ENCODE measurements at regions not wholly inside any gene's neighbourhood (a gene's known extent, or its start where the extent isn't known, plus 50 kb on each side); places are given as distances from the start of the nearest gene placed in this dataset.

GRCh38 chr6:78810698-78811097 is 56.7 kb upstream of the IRAK1BP1 start:
- no peaks in the 10 kb centered on the region for H3K9me3 ChIP-seq (ENCODE audit: insufficient read depth, low read depth)
- DNase-seq = no peak
- no peaks in the 10 kb centered on the region for H3K79me2 ChIP-seq (ENCODE audit: low read depth)
- H3K4me2 ChIP-seq = no peak overlapping the region
- ChIA-PET CTCF (interaction anchor here (1.0 kb wide), 2 partner anchors 164 to 1190 kb away, joined by 3 to 4 read pairs; no protein-coding TSS in a partner anchor), POLR2A (ENCODE audit: unreplicated experiment) (no interaction called here)
- H3K4me1 ChIP-seq (replicated peaks; ENCODE audit: insufficient read depth) = no peaks in the 10 kb centered on the region
- H3K9me2 ChIP-seq (ENCODE audit: insufficient read depth) = no peaks in the 10 kb centered on the region
- no peak overlapping the region for H2AFZ ChIP-seq
- H3K36me3 ChIP-seq (ENCODE audit: low read depth) = no peaks in the 10 kb centered on the region
- no peak overlapping the region for H3K4me3 ChIP-seq
- no TSS peak for BruUV-seq (replicated peaks)
- intact Hi-C loops (cut with micrococcal nuclease; ENCODE audit: unreplicated experiment) = loop anchor here (1.0 to 2.0 kb wide), 2 partner anchors 374 to 1070 kb away; no protein-coding TSS in a partner anchor
- H3K27me3 ChIP-seq (ENCODE audit: insufficient read depth, low read depth) = no peaks in the 10 kb centered on the region
- TF ChIP-seq CTCF (conservative IDR thresholded peaks at IDR 0.05) = no peak
- TF ChIP-seq EZH2 (IDR thresholded peaks at IDR 0.05; ENCODE audit: low read depth) = no peak
- H4K20me1 ChIP-seq (ENCODE audit: insufficient read depth) = no peaks in the 10 kb centered on the region
- no peaks in the 10 kb centered on the region for H3F3A ChIP-seq (ENCODE audit: insufficient read depth, low read depth)
- H3K27ac ChIP-seq = no peak overlapping the region

All from PC-9 (cell line).